A673 (cell line): ENCODE measurements at regions not wholly inside any gene's neighbourhood (a gene's known extent, or its start where the extent isn't known, plus 50 kb on each side); places are given as distances from the start of the nearest gene placed in this dataset.

Experiments
- CTCF ChIP-seq: fragments of 300-800, 200-600 bp; sonication (generic); conservative IDR thresholded peaks from 2 replicates; pipeline ENCODE4 v1.5.1; 2017; ENCODE audit warnings: low read depth, mild to moderate bottlenecking, antibody characterized with exemption, low read length, moderate library complexity, mixed read lengths
- EZH2 ChIP-seq: fragments of 200-600 bp; sonication (generic); IDR thresholded peaks from 2 replicates; pipeline ENCODE4 v1.6.1; 2017; ENCODE audit warnings: borderline replicate concordance, low read depth, mild to moderate bottlenecking, mixed read lengths, antibody characterized with exemption, low read length; ENCODE audit not compliant: poor library complexity, severe bottlenecking

- TF ChIP-seq CTCF: no peak
- no peak for TF ChIP-seq EZH2
These were observed 108.4 kb upstream of the RORA start for GRCh38 chr15:61337541-61337940.
